Peyer's patch (tissue), 4 donors: ENCODE measurements at regions not wholly inside any gene's neighbourhood (a gene's known extent, or its start where the extent isn't known, plus 50 kb on each side); places are given as distances from the start of the nearest gene placed in this dataset.

Source experiments
- DNase-seq, 3 donors: peaks; one replicate each; pipeline ENCODE4 v3.0.0-alpha.2; 2017 to 2019
- H3K27ac ChIP-seq, 4 donors: fragments of 200-600 bp; sonication (generic); one replicate each; pipeline ENCODE4 v1.5.1; 2016 to 2019
- H3K27me3 ChIP-seq, 2 donors: fragments of 200-600 bp; sonication (generic); one replicate each; pipeline ENCODE4 v1.5.1; 2019
- H3K36me3 ChIP-seq, 3 donors: fragments of 200-600 bp; sonication (generic); one replicate each; pipeline ENCODE4 v1.5.1; 2016 to 2019
- H3K4me1 ChIP-seq, 4 donors: fragments of 200-600 bp; sonication (generic); one replicate each; pipeline ENCODE4 v1.5.1; 2016 to 2019
- H3K4me3 ChIP-seq, 4 donors: fragments of 200-600 bp; sonication (generic); 1 replicate in 3 of 4; 2 replicates in 1 of 4; pipeline ENCODE4 v1.5.1; 2016 to 2019; ENCODE audit warnings: mild to moderate bottlenecking in 1 of 4
- H3K9me3 ChIP-seq, 4 donors: fragments of 200-600 bp; sonication (generic); one replicate each; pipeline ENCODE4 v1.5.1; 2016 to 2019; ENCODE audit warnings: mild to moderate bottlenecking in 1 of 4
- POLR2A ChIP-seq, 2 donors: fragments of 450-650 bp; IDR thresholded peaks; one replicate each; pipeline ENCODE4 v1.5.1; 2017; ENCODE audit warnings: antibody characterized with exemption in 2 of 2, mild to moderate bottlenecking in 2 of 2, moderate library complexity in 2 of 2
- TF ChIP-seq, protein P1 (sequence below), 6 experiments: fragments of 450-650 bp in 4 of 6; fragments of 200-600 bp in 2 of 6; sonication (generic) in 1 of 6; IDR thresholded peaks; one replicate each; pipeline ENCODE4 v1.5.1; 2017 to 2019; ENCODE audit warnings: antibody characterized with exemption in 6 of 6, mild to moderate bottlenecking in 3 of 6, moderate library complexity in 1 of 6

DNA sequence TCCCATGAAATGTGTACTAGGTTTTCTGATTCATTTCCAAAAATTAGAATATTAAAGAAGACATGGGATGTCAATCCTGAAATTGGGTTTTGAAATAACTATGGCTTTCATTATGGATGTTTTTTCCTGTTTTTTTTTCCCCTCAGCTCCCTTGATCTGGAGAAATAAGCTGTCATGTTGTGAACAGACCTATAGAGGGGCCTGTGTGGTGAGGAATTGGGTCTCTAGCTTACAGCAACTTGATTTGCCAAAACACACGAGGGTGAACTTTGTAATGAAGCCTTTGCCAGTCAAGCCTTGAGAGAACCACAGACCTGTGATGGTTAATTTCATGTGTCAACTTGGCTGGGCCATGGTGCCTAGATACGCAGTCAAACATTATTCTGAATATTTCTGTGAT lies 2413.6 kb downstream of the PCDH7 start:
- Histone ChIP-seq H3K36me3 (no peaks in the 10 kb centered on the region), H3K4me1 (no peaks in the 10 kb centered on the region), H3K27ac (no peak overlapping the region), H3K27me3 (no peaks in the 10 kb centered on the region), H3K4me3 (no peak overlapping the region), H3K9me3 (no peaks in the 10 kb centered on the region)
- no peak for TF ChIP-seq POLR2A (IDR thresholded peaks at IDR 0.05)
- TF ChIP-seq, protein P1, sequence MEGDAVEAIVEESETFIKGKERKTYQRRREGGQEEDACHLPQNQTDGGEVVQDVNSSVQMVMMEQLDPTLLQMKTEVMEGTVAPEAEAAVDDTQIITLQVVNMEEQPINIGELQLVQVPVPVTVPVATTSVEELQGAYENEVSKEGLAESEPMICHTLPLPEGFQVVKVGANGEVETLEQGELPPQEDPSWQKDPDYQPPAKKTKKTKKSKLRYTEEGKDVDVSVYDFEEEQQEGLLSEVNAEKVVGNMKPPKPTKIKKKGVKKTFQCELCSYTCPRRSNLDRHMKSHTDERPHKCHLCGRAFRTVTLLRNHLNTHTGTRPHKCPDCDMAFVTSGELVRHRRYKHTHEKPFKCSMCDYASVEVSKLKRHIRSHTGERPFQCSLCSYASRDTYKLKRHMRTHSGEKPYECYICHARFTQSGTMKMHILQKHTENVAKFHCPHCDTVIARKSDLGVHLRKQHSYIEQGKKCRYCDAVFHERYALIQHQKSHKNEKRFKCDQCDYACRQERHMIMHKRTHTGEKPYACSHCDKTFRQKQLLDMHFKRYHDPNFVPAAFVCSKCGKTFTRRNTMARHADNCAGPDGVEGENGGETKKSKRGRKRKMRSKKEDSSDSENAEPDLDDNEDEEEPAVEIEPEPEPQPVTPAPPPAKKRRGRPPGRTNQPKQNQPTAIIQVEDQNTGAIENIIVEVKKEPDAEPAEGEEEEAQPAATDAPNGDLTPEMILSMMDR (IDR thresholded peaks at IDR 0.05): no peak
- no peak for DNase-seq

DNA sequence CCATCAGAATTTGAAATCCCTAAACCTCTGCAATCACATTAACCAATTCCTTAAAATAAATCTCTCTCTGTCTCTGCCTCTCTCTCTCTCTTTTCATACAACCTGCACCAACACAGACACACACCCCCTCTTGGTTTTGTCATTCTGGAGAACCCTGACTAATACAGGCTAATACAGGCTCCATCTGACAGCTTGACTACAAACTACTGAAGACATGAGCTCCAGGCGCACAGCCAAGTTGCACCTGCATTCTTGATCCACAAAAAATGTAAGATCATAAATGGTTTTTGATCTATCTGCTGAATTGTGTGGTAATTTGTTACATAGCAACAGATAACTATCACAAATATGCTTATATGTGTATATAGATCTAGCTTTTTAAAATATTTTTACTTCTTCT lies 2414.2 kb downstream of the PCDH7 start:
- Histone ChIP-seq H3K36me3 (no peaks in the 10 kb centered on the region), H3K27me3 (no peaks in the 10 kb centered on the region), H3K27ac (no peak overlapping the region), H3K4me3 (no peak overlapping the region), H3K9me3 (no peaks in the 10 kb centered on the region), H3K4me1 (no peaks in the 10 kb centered on the region)
- DNase-seq: no peak
- TF ChIP-seq, protein P1 (IDR thresholded peaks at IDR 0.05): no peak
- TF ChIP-seq POLR2A (IDR thresholded peaks at IDR 0.05): no peak

DNA sequence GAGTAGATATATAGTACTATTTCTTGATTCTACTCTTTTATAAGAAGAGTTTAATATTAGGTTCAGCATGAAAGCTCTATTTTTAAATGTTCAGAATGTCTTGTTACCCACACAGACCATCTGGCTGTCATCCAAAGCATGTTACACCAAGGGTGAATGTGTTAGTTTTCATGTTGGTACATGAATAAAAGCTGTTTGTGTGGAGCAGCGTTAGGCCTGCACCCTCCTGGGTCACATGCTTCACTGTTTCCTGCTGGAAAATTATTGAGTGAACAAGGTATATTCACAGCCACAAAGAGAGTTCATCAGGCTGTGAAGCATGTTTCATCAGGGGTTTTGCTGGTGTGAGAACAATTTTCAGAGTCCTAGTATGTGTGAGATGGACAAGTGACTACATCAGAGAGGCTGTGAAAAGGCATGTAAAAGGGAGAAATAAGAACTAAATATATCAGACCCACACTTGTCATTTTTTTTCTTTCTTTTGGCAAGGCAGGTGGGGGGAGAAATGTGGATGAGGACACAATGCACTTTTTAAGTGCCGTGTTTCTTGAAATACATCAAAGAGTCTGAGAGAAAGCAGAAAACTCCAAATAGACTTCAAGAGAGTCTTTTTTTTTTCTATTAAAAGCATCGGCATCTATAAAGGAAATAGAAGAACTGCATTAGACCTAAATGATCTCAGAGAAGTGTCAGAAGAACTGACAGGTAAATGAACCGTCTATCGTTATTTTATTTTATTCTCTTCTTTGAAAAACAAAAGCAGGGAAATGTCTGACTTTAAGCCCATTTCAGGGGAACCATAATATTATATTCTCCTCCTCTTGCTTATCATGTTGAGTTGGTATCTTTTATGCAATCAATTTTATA lies 2429.7 kb downstream of the PCDH7 start:
- no peaks in the 10 kb centered on the region for H3K36me3 ChIP-seq

DNA sequence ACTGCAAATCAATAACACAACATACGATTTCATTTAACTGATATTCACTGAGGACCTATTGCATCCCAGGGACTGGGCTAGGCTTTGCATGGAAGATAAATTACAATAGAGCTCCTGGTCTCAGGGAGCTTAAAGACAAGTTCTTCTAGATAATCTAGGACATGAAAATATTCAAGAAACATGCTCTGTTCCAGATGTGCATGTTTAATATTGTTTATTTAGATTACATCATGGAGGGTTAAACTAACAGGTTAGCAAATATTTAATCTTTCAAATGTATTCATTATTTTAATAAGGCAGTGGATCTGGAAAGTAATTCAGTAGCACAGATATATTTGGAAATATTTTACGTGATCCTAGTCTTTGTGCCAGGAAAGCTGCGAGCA lies 2430.3 kb downstream of the PCDH7 start:
- no peaks in the 10 kb centered on the region for H3K9me3 ChIP-seq
- no peak for TF ChIP-seq POLR2A (IDR thresholded peaks at IDR 0.05)
- TF ChIP-seq, protein P1 (IDR thresholded peaks at IDR 0.05): no peak
- no peak overlapping the region for H3K27ac ChIP-seq
- H3K4me1 ChIP-seq: no peaks in the 10 kb centered on the region
- no peaks in the 10 kb centered on the region for H3K27me3 ChIP-seq
- no peak for DNase-seq
- no peaks in the 10 kb centered on the region for H3K36me3 ChIP-seq
- no peak overlapping the region for H3K4me3 ChIP-seq

More for the DNA sequence above, 2429.7 kb downstream of the PCDH7 start:
- no peak for DNase-seq
- TF ChIP-seq, protein P1 (IDR thresholded peaks at IDR 0.05): no peak
- TF ChIP-seq POLR2A (IDR thresholded peaks at IDR 0.05): no peak
- no peaks in the 10 kb centered on the region for H3K4me1 ChIP-seq
- H3K4me3 ChIP-seq: no peak overlapping the region
- no peaks in the 10 kb centered on the region for H3K9me3 ChIP-seq
- H3K27me3 ChIP-seq: no peaks in the 10 kb centered on the region
- H3K27ac ChIP-seq: no peak overlapping the region

DNA sequence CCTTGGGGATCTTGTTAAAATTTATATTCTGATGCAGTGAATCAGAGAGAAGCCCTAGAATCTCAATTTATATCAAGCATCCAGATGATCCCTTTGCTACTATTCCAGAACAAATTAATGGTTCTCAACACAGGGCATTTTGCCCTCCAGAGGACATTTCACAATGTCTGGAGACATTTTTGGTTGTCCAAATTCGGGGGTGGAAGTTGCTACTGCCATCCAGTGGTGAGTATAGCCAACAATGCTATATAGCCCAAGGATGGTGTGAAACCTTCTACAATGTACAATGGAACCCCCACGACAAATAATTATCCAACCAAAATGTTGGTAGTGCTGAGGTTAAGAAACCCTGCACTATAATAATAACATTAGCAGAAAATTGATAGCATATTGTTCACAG lies 2440.0 kb downstream of the PCDH7 start:
- Histone ChIP-seq H3K36me3 (no peaks in the 10 kb centered on the region), H3K9me3 (no peaks in the 10 kb centered on the region), H3K4me1 (no peaks in the 10 kb centered on the region), H3K4me3 (no peak overlapping the region), H3K27me3 (no peaks in the 10 kb centered on the region), H3K27ac (no peak overlapping the region)
- TF ChIP-seq POLR2A (IDR thresholded peaks at IDR 0.05): no peak
- TF ChIP-seq, protein P1 (IDR thresholded peaks at IDR 0.05): no peak
- DNase-seq: no peak
